Endometrium (tissue), 2 donors: ENCODE measurements at regions not wholly inside any gene's neighbourhood (a gene's known extent, or its start where the extent isn't known, plus 50 kb on each side); places are given as distances from the start of the nearest gene placed in this dataset.
"Not testable (repeated sequence)": the region's sequence is repeated elsewhere in the genome, so short reads cannot be mapped to it uniquely, and the experiment has no call there.

ENCODE experiments used
- FAIRE-seq: peaks from 2 replicates; lab custom pipeline; 2012; peaks lifted over from hg19 to GRCh38; lab: Jason Lieb, UNC
- donor health status: control.
- donor health status: control.

DNA sequence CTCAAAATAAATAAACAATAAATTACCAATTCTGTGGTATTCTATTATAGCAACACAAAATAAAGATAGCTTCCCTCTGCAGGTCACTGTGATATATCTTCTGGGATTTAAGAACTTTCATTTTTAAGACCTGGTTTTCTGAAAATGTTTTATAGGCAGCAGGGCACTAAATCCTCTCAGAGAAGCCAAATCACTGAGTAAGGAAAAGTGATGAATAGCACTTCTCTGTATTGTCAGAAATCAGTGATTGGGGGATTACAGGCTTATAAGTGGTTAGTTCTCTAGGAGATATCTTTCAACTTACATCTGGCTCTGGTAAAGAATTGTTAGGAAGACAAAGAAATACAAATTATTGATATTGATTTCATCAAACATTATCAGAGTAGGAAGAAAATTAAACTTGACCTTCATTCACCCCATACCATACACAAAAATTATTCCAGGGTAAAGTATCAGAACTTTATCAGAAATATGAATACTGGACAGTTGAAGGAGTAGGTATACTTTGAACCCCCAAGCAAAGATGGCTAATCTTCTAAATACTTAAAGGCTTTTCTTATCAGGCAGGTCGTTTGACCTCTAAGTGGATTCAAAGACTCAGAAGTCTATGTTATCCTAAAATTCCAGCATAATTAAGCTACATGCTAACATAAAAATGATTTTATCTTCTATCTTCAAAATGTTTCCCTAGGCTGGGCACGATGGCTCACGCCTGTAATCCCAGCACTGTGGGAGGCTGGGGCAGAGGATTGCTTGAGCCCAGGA, 81.6 kb upstream of the USP9X start:
- no peak for FAIRE-seq

- no peak for FAIRE-seq
Observed at GRCh38 chrX:41005445-41005992, 79.7 kb upstream of the USP9X start.

DNA sequence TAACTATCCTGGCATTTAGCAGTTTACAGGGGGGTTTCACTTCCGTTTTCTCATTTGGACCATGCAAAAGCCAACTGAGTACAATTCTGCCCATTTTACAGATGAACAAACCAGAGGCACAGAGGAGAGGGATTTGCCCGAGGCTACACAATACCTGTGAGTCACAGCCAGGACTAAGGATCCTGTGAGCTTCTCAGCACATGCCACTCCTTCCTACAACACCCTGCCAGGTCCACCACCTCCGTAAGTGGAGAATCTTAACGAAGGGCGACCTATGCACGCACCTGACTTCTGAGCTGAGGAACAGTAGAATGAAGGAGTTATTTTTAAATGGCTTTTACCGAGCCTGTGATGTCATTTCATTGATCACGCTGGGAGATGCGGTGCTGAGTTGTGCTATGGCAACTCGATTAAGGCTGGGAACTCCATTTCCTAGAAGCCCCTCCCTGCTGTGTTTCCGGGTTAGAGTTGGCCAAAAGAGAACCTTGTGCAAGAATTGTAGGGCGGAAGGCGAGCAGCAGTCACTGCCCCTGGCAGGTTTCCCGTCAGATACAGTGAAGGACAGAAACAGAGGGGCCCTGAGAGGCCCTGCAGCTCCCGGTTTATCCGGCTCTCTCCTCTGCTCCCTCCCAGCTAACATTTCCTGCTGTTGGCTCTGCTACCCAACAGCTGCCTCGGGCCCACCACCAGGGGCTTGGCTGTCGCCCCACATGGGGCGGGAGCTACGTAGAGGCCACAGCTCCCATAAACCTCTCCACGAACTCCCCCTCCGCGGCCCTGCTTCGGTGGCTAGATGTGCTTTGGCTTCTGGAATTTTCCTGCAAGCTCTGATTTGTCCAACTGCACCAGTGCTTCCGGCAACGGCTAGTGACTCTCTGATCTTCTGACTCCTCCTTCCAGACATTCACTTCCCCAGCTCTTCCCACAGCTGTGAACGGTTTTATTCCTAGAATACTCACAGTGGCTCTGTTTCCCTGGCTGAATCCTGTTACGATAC, 75.1 kb upstream of the USP9X start:
- no peak for FAIRE-seq

GRCh38 chrX:41014776-41015360, 70.4 kb upstream of the USP9X start:
- FAIRE-seq = no peak

DNA sequence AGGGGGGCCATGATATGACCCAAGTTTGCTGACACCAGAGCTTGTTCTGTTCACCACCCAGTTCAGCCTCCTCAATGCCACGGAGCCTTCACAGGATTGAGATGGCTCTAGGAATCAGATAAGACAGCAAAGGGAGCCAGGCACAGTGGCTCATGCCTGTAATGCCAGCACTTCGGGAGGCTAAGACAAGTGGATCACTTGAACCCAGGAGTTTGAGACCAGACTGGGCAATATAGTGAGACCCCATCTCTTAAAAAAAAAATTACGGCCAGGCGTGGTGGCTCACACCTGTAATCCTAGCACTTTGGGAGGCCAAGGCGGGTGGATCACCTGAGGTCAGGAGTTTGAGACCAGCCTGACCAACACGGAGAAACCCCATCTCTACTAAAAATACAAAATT, 67.5 kb upstream of the USP9X start:
- FAIRE-seq = not testable (repeated sequence)

DNA sequence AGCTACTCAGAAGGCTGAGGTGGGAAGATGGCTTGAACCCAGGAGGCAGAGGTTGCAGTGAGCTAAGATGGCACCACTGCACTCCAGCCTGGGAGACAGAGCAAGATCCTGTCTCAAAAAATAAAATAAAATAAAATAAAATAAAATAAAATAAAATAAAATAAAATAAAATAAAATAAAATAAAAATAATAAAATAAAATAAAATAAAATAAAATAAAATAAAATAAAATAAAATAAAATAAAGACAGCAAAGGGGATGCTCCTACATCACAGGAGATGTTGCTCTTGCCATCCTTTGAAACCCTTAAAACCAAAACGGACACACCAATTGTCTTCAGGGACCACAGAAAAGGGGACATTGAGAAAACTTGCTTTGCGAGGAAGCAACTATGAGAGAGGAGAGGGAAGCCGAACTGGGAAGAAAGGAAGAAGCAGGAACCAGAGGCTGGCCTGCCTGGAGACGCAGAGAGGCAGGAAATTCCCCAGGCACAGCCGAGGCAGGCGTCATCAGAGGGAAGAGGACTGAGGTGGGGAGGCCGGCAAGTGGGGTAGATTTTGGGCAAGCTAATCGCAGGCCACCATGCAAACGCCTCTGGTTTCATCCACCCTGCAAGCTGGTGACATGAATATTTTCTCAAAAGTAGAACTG, 66.7 kb upstream of the USP9X start:
- FAIRE-seq = not testable (repeated sequence)

DNA sequence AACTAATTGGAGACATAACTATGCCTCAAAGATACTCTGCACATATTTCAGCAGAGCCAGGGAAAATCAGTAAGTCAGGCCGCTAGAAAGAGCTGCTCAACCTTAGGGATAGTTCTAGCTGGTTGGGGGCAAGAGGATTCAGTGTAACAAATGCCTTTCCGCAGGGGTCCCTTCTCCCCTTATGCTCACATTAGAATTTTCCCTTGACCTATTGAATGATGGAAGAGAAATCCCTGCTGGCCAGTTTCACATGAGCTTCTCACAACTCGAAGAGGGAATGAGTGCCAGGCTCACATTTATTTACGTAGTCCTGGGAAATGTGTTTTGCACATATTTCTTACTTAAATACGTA, 66.2 kb upstream of the USP9X start:
- FAIRE-seq = no peak

- no peak for FAIRE-seq
Observed at GRCh38 chrX:41022566-41022965, 62.7 kb upstream of the USP9X start.

DNA sequence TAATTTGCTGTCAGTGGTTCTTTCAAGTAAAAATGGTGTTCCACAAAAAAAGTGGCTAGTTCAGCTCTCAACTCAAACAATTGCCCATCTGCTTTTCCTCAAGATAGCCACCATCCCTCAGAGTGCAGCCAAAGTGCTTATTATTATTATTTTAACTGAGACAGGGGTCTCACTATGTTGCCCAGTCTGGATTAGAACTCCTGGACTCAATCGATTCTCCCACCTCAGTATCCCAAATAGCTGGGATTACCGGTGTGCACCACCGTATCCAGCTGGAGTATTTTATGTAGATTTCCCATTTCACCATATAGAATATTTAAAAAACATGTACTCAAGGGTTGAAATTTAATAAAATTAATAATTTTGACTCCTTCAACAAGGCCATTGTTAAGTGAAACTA, 62.1 kb upstream of the USP9X start:
- no peak for FAIRE-seq

GRCh38 chrX:41024335-41024734, 60.9 kb upstream of the USP9X start:
- not testable (repeated sequence) for FAIRE-seq

- FAIRE-seq = no peak
Observed at GRCh38 chrX:41024755-41025154, 60.5 kb upstream of the USP9X start.

DNA sequence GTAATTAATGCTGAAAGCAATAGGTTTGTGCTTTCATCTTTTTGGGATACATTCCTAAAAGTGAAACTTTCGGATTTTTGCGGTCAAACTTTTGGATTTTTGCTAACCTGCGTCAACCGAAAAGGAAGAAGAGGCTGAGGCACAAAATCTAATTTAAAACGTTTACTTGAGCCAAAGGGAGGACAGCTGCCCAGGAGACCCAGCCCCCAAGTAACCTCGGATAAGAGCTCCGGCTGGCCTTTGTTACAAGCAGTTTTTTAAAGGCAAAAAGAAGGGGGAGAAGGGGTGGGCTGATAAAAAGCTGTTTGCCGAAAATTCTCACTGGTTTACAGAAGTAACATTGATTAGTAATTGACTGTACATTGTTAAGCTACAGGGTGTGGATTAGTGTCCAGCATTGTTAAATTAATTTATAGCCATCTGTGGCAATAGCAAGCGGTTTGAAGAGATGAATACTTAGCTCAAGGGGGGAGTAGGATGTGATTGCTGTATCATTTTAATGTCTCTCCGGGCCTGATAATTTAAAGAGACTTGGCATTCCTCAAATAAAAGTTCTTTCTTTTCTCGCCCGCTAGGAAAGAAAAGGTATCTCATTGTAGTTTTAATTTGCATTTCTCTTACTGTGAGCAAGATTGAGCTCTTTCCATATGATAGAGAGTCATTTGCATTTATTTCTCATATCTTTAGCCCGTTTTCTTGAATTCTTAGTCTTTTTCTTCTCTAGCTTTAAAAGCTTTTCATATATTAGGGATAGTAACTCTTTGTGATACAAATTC, 59.1 kb upstream of the USP9X start:
- no peak for FAIRE-seq

GRCh38 chrX:41026702-41027078, 58.6 kb upstream of the USP9X start:
- no peak for FAIRE-seq

GRCh38 chrX:41029332-41029731, 55.9 kb upstream of the USP9X start:
- FAIRE-seq = no peak

GRCh38 chrX:41031256-41031967, 53.8 kb upstream of the USP9X start:
- no peak for FAIRE-seq

DNA sequence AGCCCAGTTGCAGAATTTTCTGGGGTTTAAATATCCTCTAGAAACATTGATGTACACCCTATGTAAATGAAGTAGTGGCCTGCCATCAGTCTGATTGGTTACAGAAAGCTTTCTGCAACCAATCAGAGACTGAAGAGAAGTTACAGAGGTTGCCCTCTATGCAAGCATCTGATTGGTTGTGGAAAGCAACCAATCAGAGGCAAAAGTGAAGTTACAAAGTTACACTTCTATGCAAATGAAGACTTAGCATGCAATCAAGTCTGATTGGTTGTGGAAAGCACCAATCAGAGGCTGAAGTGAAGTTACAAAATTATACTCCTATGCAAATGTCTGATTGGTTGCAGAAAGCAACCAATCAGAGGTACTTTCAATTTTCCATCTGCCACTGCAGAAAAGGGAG, 51.9 kb upstream of the USP9X start:
- FAIRE-seq = no peak

GRCh38 chrX:41034902-41035301, 50.3 kb upstream of the USP9X start:
- FAIRE-seq = not testable (repeated sequence)
